GM21723 (cell line): ENCODE measurements at regions not wholly inside any gene's neighbourhood (a gene's known extent, or its start where the extent isn't known, plus 50 kb on each side); places are given as distances from the start of the nearest gene placed in this dataset.

Experiments used
- ATAC-seq: cut with Tn5 transposase; IDR thresholded peaks from one replicate; pipeline ENCODE4 v1.9.1; 2021; ENCODE audit warnings: mild to moderate bottlenecking, moderate library complexity; ENCODE audit not compliant: unreplicated experiment

DNA sequence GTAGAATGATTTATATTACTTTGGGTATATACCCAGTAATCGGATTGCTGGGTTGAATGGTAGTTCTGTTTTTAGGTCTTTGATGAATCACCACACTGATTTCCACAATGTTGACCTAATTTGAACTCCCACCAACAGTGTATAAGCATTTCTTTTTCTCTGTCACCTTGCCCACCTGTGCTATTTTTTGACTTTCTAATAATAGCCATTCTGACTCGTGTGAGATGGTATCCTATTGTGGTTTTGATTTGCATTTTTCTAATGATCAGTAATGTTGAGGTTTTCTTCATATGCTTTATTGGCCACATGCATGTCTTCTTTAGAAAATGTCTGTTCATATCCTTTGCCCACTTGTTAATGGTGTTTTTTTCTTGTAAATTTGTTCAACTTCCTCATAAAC is 340.8 kb downstream of the PLOD2 start:
- no peak for ATAC-seq

DNA sequence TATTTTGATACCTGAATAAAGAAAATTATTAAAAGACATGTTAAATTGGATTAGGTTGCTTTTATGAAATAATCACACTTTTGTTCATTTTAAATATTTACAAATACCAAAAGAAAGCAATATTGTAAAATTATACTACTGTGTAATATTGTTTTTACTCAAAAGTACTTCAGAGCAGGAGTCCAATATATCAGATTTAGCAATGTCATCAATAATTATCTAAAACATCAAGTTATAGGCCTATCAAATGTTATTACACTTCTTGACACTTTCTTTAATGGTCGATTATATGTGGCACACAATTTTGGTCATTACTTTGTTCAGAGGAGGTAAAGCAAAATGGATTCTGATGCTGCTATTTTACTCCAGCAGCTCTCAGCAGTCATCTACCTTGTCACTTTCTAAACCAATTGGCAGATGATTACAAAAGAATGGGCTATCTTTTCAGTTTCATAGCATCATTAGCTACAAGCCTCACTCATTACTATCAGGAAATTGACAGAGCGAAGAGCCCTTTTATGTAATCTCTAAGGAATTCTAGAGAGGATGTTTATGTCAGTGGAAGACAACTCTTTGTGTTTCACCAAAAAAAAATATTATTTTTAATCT is 318.6 kb downstream of the PLOD2 start:
- ATAC-seq: no peak

DNA sequence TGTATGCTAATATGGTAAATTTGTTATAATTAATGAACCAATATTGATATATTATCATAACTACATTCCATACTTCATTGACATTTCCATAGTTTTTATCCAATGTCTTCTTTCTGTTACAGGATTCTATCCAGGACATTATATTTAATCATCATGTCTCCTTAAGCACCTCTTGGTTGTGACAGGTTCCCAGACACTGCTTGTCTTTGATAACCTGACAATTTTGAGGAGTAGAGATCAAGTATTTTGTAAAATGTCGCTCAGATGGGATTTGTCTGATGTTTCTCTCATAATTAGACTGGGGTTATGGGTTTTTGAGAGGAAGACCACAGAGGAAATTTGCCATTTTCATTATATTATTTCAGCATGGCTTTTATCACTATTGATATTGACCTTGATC is 317.4 kb downstream of the PLOD2 start:
- no peak for ATAC-seq

- ATAC-seq: no peak
Observed at GRCh38 chr3:145849115-145849514, 311.9 kb downstream of the PLOD2 start.

DNA sequence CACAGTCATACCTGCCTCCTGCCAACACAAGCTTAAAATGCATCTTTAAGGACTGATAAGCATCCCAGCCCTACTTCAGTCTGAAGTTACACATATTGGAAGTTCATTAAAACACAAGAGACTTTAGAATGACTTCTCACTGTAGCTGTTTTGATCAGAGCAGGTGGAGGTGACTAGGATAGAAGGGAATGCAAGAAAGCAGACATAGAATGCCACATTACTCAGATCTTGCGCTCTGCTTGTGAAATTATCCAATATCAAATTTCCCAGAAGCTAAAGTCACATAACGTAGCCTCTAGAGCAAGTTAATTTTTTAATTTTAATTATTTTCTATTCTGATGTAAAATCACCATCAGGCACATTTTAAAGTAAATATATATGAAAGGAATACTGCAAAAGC is 306.5 kb downstream of the PLOD2 start:
- no peak for ATAC-seq

DNA sequence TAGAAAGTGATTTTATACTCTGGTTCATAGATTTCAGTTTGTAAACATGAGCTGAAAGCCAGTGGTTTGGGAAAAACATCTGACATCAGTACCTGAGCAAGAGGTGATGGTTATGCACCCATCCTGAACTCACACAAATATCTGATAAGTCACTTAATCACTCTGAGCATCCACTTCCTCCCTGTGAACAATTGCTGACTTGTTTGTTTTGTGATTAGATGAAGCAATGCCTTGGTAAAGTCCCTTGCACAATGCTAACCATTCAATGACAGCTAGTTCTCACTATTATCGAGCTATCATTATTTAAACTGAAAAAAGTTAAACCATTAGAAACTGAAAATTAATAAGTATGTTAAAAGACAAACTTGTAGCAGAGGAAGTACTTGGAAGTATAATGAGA is 303.0 kb downstream of the PLOD2 start:
- no peak for ATAC-seq

GRCh38 chr3:145864336-145864735 is 296.6 kb downstream of the PLOD2 start:
- no peak for ATAC-seq

DNA sequence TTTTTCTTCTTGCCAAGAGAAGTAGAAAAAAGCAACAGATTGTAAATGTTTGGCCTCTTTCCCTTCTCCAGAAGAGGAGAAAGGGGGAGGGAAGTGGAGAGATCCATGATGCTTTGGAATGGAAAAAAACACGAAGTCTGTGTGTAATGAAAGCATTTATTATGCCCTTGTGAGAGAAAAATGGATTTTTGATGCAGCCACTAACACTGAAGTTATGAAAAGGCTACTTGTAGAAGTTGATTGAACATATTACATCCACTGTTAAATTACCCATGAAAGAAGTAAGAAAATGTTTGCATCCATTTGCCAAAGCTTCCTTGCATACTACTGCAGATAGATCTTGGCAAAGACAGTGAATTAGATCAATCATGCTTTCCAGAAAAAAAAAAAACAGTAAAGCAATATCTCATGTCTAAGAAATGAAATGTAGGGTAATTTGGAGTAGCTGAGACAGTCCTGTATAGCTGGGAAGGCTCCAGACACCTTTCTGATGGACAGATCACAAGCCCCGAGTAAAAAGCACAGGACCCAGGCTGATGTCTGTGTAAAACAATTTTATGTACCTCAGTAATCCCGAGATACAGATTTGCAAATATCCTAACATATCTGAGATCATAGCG is 295.5 kb downstream of the PLOD2 start:
- no peak for ATAC-seq

DNA sequence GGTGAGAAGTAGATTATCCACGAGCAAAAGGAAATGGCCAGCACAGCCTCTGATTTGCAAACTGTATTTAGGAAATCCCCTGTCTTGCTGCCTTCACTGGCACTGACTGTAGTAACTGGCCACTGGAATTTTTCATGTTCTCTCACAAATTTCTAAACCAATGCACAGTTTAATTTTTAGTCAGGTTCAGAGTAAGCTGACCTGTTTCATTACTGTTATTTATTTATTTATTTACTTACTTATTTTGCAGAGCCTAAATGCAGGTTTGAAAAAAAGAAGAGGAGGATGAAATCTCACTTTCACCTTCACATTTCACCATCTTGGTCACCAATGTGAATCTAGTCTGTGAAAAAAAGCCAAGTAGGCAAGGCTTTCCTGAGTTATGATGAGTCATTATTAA is 291.0 kb downstream of the PLOD2 start:
- ATAC-seq: no peak

DNA sequence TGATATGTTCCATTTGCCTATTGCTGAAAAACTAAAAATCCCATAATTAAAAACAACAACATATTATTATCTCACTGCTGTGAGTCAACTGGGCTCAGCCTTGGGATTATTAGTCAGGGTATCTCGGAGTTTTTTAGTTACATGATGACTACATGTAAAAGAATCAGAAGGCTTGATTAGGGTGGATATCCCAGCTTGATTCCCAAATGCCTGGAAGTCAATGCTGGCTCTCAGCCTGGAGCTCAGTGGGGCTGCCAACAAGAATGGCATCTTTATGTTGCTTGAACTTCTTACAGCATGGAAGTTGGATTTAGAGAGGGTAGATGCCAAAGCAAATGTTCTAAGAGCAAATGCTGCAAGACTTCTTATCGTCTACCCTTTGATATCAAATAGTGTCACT is 278.5 kb downstream of the PLOD2 start:
- no peak for ATAC-seq

- no peak for ATAC-seq
Observed at GRCh38 chr3:145889730-145890129, 271.3 kb downstream of the PLOD2 start.

DNA sequence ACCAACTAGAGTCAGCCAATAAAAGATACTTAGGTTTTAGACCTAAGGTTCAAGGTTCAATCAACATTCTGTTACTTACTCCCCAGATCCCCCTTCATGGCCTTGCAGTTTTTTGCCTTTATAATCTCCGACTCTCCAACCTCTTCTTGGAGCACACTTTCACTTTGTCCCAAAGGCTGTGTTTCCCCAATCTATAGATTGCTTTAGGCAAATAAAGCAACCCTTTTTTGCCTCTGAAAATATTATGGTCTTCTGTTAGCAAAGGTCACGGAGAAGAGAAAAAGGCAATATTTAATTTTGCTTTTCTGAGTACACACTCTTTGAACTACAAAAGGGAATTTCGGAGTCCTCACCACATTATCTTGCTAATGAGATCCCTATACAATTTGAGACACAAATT is 268.1 kb downstream of the PLOD2 start:
- ATAC-seq: no peak

- no peak for ATAC-seq
Observed at GRCh38 chr3:145893331-145893730, 267.7 kb downstream of the PLOD2 start.

- ATAC-seq: no peak
Observed at GRCh38 chr3:145898487-145898886, 262.5 kb downstream of the PLOD2 start.

- ATAC-seq: no peak
Observed at GRCh38 chr3:145899241-145899640, 261.7 kb downstream of the PLOD2 start.

DNA sequence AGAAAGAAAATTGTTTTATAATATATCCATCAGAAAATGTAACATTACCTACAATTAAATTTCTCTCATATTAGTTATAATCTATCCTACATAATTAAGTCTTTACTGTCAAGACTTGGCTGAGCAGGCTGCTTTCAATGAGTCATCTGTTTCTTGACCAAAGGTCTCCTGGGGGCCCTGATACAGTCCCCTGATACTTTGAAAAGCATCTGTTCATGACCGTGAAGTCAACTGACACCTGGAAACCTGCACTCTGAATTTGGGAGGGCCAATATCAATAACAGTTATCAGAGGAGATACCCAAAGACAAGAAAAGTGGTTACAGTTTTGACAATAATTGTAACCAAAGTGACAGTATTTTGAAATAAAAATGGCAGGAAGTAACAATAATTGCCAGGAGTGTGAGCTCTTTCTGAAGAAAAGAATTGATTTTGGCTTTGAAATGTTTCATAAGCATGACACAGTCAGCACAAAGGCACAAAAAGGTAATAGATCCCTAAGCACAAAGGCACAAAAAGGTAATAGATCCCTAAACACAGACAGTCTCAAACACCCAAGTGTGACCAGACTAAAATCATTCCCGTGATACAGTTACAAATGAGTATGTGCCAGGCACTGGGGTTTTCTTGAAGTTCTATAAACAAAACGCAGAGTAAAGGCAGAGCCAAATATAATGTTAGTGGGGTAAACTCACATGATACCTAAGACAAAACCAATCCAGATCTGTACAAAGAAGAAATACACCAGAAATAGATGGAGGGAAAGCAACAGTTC is 260.7 kb downstream of the PLOD2 start:
- peak; percentile 49 for ATAC-seq

- ATAC-seq: no peak
Observed at GRCh38 chr3:145902166-145902565, 258.8 kb downstream of the PLOD2 start.

DNA sequence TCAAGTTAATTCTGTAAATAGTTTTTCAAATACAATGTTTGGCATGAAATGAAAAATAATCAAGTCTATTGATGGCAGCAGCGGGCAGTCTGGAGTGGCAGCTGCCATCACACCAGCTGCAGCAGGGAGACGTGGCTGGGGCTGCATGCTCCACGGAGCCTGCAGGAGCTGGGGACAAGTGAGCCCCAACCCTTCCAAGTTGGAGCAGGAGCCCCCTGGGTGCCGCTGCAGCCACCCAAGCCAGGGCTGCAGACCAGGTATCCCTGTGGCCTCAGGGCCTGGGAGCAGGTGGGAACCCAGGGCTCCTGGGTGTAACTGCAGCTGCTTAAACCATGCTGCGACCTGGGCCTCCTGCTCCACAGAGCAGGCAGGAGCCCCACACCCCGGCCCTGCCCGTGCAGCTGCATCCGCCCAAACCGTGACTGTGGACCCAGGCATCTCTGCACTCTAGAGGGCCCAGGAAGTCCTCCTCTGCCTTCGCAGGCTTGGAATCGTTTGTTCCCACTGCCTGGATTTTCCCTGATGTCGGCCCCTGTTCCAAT is 257.4 kb downstream of the PLOD2 start:
- no peak for ATAC-seq

DNA sequence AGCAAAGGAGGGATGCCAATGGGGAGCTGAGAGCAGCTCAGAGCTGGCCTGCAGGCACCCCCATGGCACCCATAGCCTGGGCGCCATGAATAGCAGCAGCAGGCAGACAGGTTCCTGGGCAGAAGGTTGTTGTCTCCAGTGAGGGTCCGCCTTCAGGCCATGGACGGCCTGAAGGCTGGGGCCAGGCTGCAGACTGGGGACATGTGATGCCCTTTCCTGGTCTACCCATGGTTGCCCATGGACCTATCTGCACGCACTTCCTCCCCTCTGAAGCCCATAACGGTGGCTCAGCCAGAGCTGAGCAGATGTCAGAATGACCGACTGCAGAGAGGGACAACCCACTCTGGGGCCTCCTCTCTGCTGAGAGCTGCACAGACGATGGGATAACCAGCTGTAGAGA is 256.8 kb downstream of the PLOD2 start:
- ATAC-seq: no peak

GRCh38 chr3:145906301-145906700 is 254.7 kb downstream of the PLOD2 start:
- no peak for ATAC-seq

GRCh38 chr3:145906755-145907154 is 254.2 kb downstream of the PLOD2 start:
- ATAC-seq: no peak

- no peak for ATAC-seq
Observed at GRCh38 chr3:145911016-145911415, 250.0 kb downstream of the PLOD2 start.
